ENCODE measurements at regions not wholly inside any gene's neighbourhood (a gene's known extent, or its start where the extent isn't known, plus 50 kb on each side); places are given as distances from the start of the nearest gene placed in this dataset.

DNA sequence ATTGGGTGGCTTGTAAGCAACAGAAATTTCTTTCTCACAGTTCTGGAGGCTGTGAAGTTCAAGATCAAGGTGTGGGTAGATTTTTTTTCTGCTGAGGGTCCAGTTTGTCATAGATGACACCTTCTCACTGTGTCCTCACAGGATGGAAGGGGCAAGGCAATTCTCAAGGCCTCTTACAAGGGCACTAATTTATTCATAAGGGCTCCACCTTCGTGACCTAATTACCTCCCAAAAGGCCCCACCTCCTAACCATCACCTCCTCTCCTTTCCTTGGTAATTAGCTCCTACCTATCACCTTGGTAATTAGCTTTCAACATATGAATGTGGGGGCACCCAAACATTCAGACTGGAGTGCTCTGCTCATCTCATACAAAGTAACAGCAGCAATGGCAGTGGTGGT, 92.3 kb upstream of the CD44 start:
- TF ChIP-seq POLR2A (IDR thresholded peaks at IDR 0.05) (no peak), CTCF (IDR thresholded peaks at IDR 0.05 in 8 of 11, conservative IDR thresholded peaks at IDR 0.05 in 3 of 11) (no peak)

All from spleen (tissue), 7 donors.